Common myeloid progenitor, CD34-positive (primary cell): ENCODE measurements at regions not wholly inside any gene's neighbourhood (a gene's known extent, or its start where the extent isn't known, plus 50 kb on each side); places are given as distances from the start of the nearest gene placed in this dataset.

Source experiments
- CTCF ChIA-PET: fragments of 350-600 bp; sonication (Branson Sonifier 250); formaldehyde crosslinking; loops from one replicate; lab custom pipeline; 2021; ENCODE audit warnings: antibody characterized with exemption; lab: Charles Lee
- POLR2A ChIA-PET: fragments of 350-600 bp; sonication (Branson Sonifier 250); formaldehyde crosslinking; loops from one replicate; lab custom pipeline; 2021; ENCODE audit warnings: antibody characterized with exemption; lab: Charles Lee
- DNase-seq, 3 donors: peaks; one replicate each; pipeline versions ENCODE4 v3.0.0 to v3.0.0-alpha.2; 2013
- H3K27ac ChIP-seq, 2 experiments: 1 replicate in 1 of 2; 2 replicates in 1 of 2; pipeline ENCODE4 v1.7.0; 2013; ENCODE audit warnings: inconsistent platforms in 2 of 2, low read length in 2 of 2, mild to moderate bottlenecking in 2 of 2, low read depth in 1 of 2, moderate library complexity in 1 of 2; ENCODE audit not compliant: severe bottlenecking in 2 of 2, insufficient read depth in 1 of 2, poor library complexity in 1 of 2
- H3K27me3 ChIP-seq, 5 experiments: replicated peaks in 2 of 5; 1 replicate in 3 of 5; 2 replicates in 2 of 5; pipeline versions ENCODE4 v1.6.1 to v1.7.0; 2013; ENCODE audit warnings: low read length in 4 of 5, mild to moderate bottlenecking in 2 of 5, moderate library complexity in 2 of 5, inconsistent platforms in 1 of 5; ENCODE audit not compliant: insufficient read depth in 5 of 5, control insufficient read depth in 4 of 5
- H3K36me3 ChIP-seq, 4 experiments: 1 replicate in 2 of 4; 2 replicates in 2 of 4; pipeline versions ENCODE4 v1.6.1 to v1.7.0; 2013; ENCODE audit warnings: low read length in 3 of 4, control low read depth in 1 of 4, mild to moderate bottlenecking in 1 of 4; ENCODE audit not compliant: control insufficient read depth in 4 of 4, insufficient read depth in 4 of 4
- H3K4me1 ChIP-seq, 4 experiments: 1 replicate in 3 of 4; 2 replicates in 1 of 4; pipeline versions ENCODE4 v1.6.1 to v1.7.1; 2013; ENCODE audit warnings: low read length in 3 of 4, mild to moderate bottlenecking in 3 of 4, control low read depth in 1 of 4, inconsistent platforms in 1 of 4, moderate library complexity in 1 of 4; ENCODE audit not compliant: control insufficient read depth in 4 of 4, insufficient read depth in 4 of 4; ENCODE audit errors: control extremely low read depth in 1 of 4
- H3K4me3 ChIP-seq, 7 experiments: 1 replicate in 4 of 7; 2 replicates in 3 of 7; pipeline versions ENCODE4 v1.5.1 to v1.7.0; 2013; ENCODE audit warnings: mild to moderate bottlenecking in 7 of 7, low read length in 6 of 7, moderate library complexity in 6 of 7, inconsistent platforms in 2 of 7, low read depth in 2 of 7, control low read depth in 1 of 7; ENCODE audit not compliant: insufficient read depth in 4 of 7, control insufficient read depth in 1 of 7; ENCODE audit errors: extremely low read depth in 1 of 7
- H3K9me3 ChIP-seq, 5 experiments: 1 replicate in 4 of 5; 2 replicates in 1 of 5; pipeline versions ENCODE4 v1.6.1 to v1.7.1; 2013; ENCODE audit warnings: low read length in 4 of 5, mild to moderate bottlenecking in 2 of 5, inconsistent platforms in 1 of 5, low read depth in 1 of 5, moderate library complexity in 1 of 5; ENCODE audit not compliant: control insufficient read depth in 4 of 5, insufficient read depth in 2 of 5; ENCODE audit errors: control extremely low read depth in 1 of 5
- WGBS: methylation state at CpG from one replicate; pipeline ENCODE4 v1.1.5; 2013; ENCODE audit not compliant: insufficient coverage; 5-methylcytosine and 5-hydroxymethylcytosine counted together

DNA sequence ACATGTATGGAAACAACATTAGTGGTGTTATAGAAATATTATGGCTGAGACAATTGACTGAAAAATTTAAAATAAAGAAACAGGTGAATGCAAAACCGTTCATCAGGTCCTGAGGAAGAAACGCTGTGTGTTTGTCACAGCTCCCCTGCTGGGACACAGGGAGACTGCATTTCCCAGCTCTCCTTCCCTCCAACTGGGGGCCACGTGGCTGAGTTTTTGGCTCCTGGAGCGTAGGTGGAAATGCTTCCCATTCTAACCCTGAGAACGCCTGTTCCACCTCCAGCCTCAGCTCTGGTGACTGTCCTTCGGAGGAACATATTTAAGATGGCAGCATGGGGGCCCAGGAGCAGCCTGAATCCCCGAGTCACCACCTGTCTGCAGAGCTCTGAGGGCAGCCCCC is 398.6 kb downstream of the BRD1 start:
- Histone ChIP-seq H3K27me3 (peaks cover 0 to 32% (median 4%) of the 10 kb centered on the region in 5 experiments), H3K4me1 (no peaks in the 10 kb centered on the region), H3K4me3 (no peak overlapping the region), H3K36me3 (no peaks in the 10 kb centered on the region), H3K9me3 (peaks cover 0 to under 1% (median 0%) of the 10 kb centered on the region in 5 experiments), H3K27ac (no peak overlapping the region)
- DNase-seq: no peak
- WGBS: 60% methylated on average over 7 of the region's 7 CpGs
- ChIA-PET CTCF (no interaction called here), POLR2A (no interaction called here)

- no peak for DNase-seq
- Histone ChIP-seq H3K36me3 (no peaks in the 10 kb centered on the region), H3K4me3 (no peak overlapping the region), H3K27me3 (peaks cover 0 to 27% (median 4%) of the 10 kb centered on the region in 5 experiments), H3K4me1 (no peaks in the 10 kb centered on the region), H3K27ac (no peak overlapping the region), H3K9me3 (no peaks in the 10 kb centered on the region)
- CTCF ChIA-PET: no interaction called here
- 100% methylated on average over 8 of the region's 8 CpGs for WGBS
- POLR2A ChIA-PET: no interaction called here
Observed at GRCh38 chr22:49427941-49428340, 399.7 kb downstream of the BRD1 start.

DNA sequence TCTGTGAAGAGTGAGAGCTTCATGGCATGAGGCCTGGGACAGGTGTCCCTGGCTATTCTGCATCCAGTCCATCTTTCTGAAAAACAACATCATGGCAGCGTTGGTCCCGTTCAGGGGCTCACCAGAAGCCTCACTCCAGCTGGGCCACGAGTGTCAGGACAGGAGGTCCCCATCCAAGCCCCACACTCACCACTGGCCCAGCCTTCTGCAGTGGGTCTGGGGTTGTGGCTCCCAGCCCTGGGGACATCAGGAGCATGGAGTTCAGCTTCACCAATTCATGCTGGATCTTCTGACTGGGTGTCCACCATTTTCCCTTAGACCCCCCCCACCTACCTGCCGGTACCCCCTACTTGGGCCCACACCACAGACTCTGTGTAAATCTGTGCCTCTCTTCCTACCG is 400.3 kb downstream of the BRD1 start:
- H3K9me3 ChIP-seq: peaks cover 0 to under 1% (median 0%) of the 10 kb centered on the region in 5 experiments
- no peaks in the 10 kb centered on the region for H3K4me1 ChIP-seq
- DNase-seq: no peak
- ChIA-PET POLR2A (no interaction called here), CTCF (no interaction called here)
- H3K36me3 ChIP-seq: no peaks in the 10 kb centered on the region
- no peak overlapping the region for H3K27ac ChIP-seq
- H3K4me3 ChIP-seq: no peak overlapping the region
- peaks cover 0 to 21% (median 5%) of the 10 kb centered on the region in 5 experiments for H3K27me3 ChIP-seq
- 96% methylated on average over 3 of the region's 5 CpGs for WGBS

- H3K4me1 ChIP-seq: no peaks in the 10 kb centered on the region
- H3K36me3 ChIP-seq: no peaks in the 10 kb centered on the region
- ChIA-PET POLR2A (no interaction called here), CTCF (no interaction called here)
- no peak overlapping the region for H3K4me3 ChIP-seq
- H3K27me3 ChIP-seq: peaks cover 0 to 16% (median 5%) of the 10 kb centered on the region in 5 experiments
- peaks cover 0 to 4% (median 0%) of the 10 kb centered on the region in 5 experiments for H3K9me3 ChIP-seq
- DNase-seq: no peak
- H3K27ac ChIP-seq: no peak overlapping the region
- 92% methylated on average over 6 of the region's 9 CpGs for WGBS
Observed at GRCh38 chr22:49426618-49427266, 400.9 kb downstream of the BRD1 start.

GRCh38 chr22:49426098-49426497 is 401.6 kb downstream of the BRD1 start:
- Histone ChIP-seq H3K27ac (no peak overlapping the region), H3K27me3 (peaks cover 0 to 16% (median 5%) of the 10 kb centered on the region in 5 experiments), H3K4me3 (no peak overlapping the region), H3K4me1 (no peaks in the 10 kb centered on the region), H3K9me3 (peaks cover 0 to 4% (median 0%) of the 10 kb centered on the region in 5 experiments), H3K36me3 (no peaks in the 10 kb centered on the region)
- no peak for DNase-seq
- ChIA-PET POLR2A (no interaction called here), CTCF (no interaction called here)
- WGBS: 70% methylated on average over 6 of the region's 7 CpGs

GRCh38 chr22:49425356-49425755 is 402.3 kb downstream of the BRD1 start:
- no peaks in the 10 kb centered on the region for H3K4me1 ChIP-seq
- no peaks in the 10 kb centered on the region for H3K36me3 ChIP-seq
- peaks cover 0 to 8% (median 0%) of the 10 kb centered on the region in 5 experiments for H3K9me3 ChIP-seq
- H3K27me3 ChIP-seq: peaks cover 0 to 22% (median 5%) of the 10 kb centered on the region in 5 experiments
- ChIA-PET POLR2A (no interaction called here), CTCF (no interaction called here)
- WGBS: 80% methylated on average over 9 of the region's 14 CpGs
- no peak overlapping the region for H3K27ac ChIP-seq
- no peak overlapping the region for H3K4me3 ChIP-seq
- no peak for DNase-seq

DNA sequence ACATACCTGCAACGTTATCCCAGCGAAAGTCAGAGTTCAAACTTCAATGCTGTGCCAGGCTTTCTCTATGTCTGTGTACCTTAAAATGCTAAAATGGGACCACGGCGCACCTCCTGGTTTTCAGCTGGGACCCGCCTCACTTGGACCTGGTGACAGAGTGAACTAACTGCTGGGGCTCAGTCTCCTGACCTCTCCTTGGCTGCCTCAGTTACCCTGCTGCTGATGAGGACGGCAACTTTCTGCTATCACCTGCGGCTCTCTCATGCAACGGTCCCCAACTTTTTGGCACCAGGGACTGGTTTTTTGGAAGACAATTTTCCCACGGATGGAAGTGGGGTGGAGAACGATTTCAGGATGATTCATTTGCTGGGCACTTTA is 402.8 kb downstream of the BRD1 start:
- Histone ChIP-seq H3K9me3 (peaks cover 0 to 8% (median 0%) of the 10 kb centered on the region in 5 experiments), H3K4me1 (no peaks in the 10 kb centered on the region), H3K4me3 (no peak overlapping the region), H3K27ac (no peak overlapping the region), H3K27me3 (peaks cover 0 to 22% (median 5%) of the 10 kb centered on the region in 5 experiments), H3K36me3 (no peaks in the 10 kb centered on the region)
- POLR2A ChIA-PET: no interaction called here
- 99% methylated on average over 8 of the region's 10 CpGs for WGBS
- no peak for DNase-seq
- CTCF ChIA-PET: no interaction called here
